Left renal cortex interstitium (tissue), 4 donors: ENCODE measurements at regions not wholly inside any gene's neighbourhood (a gene's known extent, or its start where the extent isn't known, plus 50 kb on each side); places are given as distances from the start of the nearest gene placed in this dataset.
"Not testable (repeated sequence)": the region's sequence is repeated elsewhere in the genome, so short reads cannot be mapped to it uniquely, and the experiment has no call there.

ENCODE experiments used
- DNase-seq, 4 donors: peaks; one replicate each; pipeline ENCODE4 v3.0.0-alpha.2; 2013; ENCODE audit warnings: low read depth in 4 of 4, low spot score in 2 of 4, missing footprints in 1 of 4

GRCh38 chr2:38484957-38485356, 107.9 kb upstream of the ATL2 start:
- no peak for DNase-seq

GRCh38 chr2:38483776-38484501, 106.9 kb upstream of the ATL2 start:
- no peak for DNase-seq

GRCh38 chr2:38482710-38483109, 105.6 kb upstream of the ATL2 start:
- DNase-seq, result not testable (repeated sequence)

GRCh38 chr2:38480617-38481016, 103.5 kb upstream of the ATL2 start:
- DNase-seq, result no peak

GRCh38 chr2:38477006-38477405, 99.9 kb upstream of the ATL2 start:
- DNase-seq, result no peak

- DNase-seq, result no peak
Measured at GRCh38 chr2:38475567-38475881, 98.5 kb upstream of the ATL2 start.

GRCh38 chr2:38474715-38475566, 97.9 kb upstream of the ATL2 start:
- DNase-seq, result no peak

GRCh38 chr2:38474021-38474456, 97.0 kb upstream of the ATL2 start:
- DNase-seq, result no peak

GRCh38 chr2:38473333-38474005, 96.4 kb upstream of the ATL2 start:
- no peak for DNase-seq

- no peak for DNase-seq
Measured at GRCh38 chr2:38470115-38470514, 93.0 kb upstream of the ATL2 start.

GRCh38 chr2:38467768-38468455, 90.8 kb upstream of the ATL2 start:
- no peak for DNase-seq

GRCh38 chr2:38466876-38467767, 90.0 kb upstream of the ATL2 start:
- no peak for DNase-seq

GRCh38 chr2:38466409-38466808, 89.3 kb upstream of the ATL2 start:
- no peak for DNase-seq

- no peak for DNase-seq
Measured at GRCh38 chr2:38465789-38466127, 88.7 kb upstream of the ATL2 start.

- DNase-seq, result no peak
Measured at GRCh38 chr2:38464971-38465788, 88.1 kb upstream of the ATL2 start.

GRCh38 chr2:38463752-38464151, 86.7 kb upstream of the ATL2 start:
- no peak for DNase-seq

- DNase-seq, result no peak
Measured at GRCh38 chr2:38462121-38462661, 85.1 kb upstream of the ATL2 start.

- no peak for DNase-seq
Measured at GRCh38 chr2:38461470-38461869, 84.4 kb upstream of the ATL2 start.

- no peak for DNase-seq
Measured at GRCh38 chr2:38460313-38460712, 83.2 kb upstream of the ATL2 start.
